GM21447 (cell line): ENCODE measurements at regions not wholly inside any gene's neighbourhood (a gene's known extent, or its start where the extent isn't known, plus 50 kb on each side); places are given as distances from the start of the nearest gene placed in this dataset.

Source experiments
- ATAC-seq: cut with Tn5 transposase; IDR thresholded peaks from one replicate; pipeline ENCODE4 v1.9.1; 2021; ENCODE audit not compliant: unreplicated experiment

GRCh38 chr10:107717046-107717445 is 552.5 kb upstream of the SORCS1 start:
- no peak for ATAC-seq

GRCh38 chr10:107715565-107715964 is 551.1 kb upstream of the SORCS1 start:
- ATAC-seq, result no peak

GRCh38 chr10:107708981-107709380 is 544.5 kb upstream of the SORCS1 start:
- ATAC-seq, result no peak

GRCh38 chr10:107706096-107706725 is 541.7 kb upstream of the SORCS1 start:
- no peak for ATAC-seq

- no peak for ATAC-seq
Measured at GRCh38 chr10:107701943-107702342, 537.4 kb upstream of the SORCS1 start.

GRCh38 chr10:107692072-107692471 is 527.6 kb upstream of the SORCS1 start:
- ATAC-seq, result no peak

- ATAC-seq, result no peak
Measured at GRCh38 chr10:107689323-107689722, 524.8 kb upstream of the SORCS1 start.

- no peak for ATAC-seq
Measured at GRCh38 chr10:107687701-107688100, 523.2 kb upstream of the SORCS1 start.

GRCh38 chr10:107686095-107686494 is 521.6 kb upstream of the SORCS1 start:
- no peak for ATAC-seq

- no peak for ATAC-seq
Measured at GRCh38 chr10:107671960-107672359, 507.5 kb upstream of the SORCS1 start.

GRCh38 chr10:107666214-107666613 is 501.7 kb upstream of the SORCS1 start:
- ATAC-seq, result no peak

- ATAC-seq, result no peak
Measured at GRCh38 chr10:107665459-107665858, 501.0 kb upstream of the SORCS1 start.

- no peak for ATAC-seq
Measured at GRCh38 chr10:107657851-107658250, 493.3 kb upstream of the SORCS1 start.

GRCh38 chr10:107656932-107657331 is 492.4 kb upstream of the SORCS1 start:
- ATAC-seq, result no peak

- peak; percentile 78 for ATAC-seq
Measured at GRCh38 chr10:107653832-107654287, 489.4 kb upstream of the SORCS1 start.

- no peak for ATAC-seq
Measured at GRCh38 chr10:107650939-107651338, 486.4 kb upstream of the SORCS1 start.

GRCh38 chr10:107649249-107649648 is 484.7 kb upstream of the SORCS1 start:
- no peak for ATAC-seq

- no peak for ATAC-seq
Measured at GRCh38 chr10:107647462-107647861, 483.0 kb upstream of the SORCS1 start.

GRCh38 chr10:107631876-107632275 is 467.4 kb upstream of the SORCS1 start:
- no peak for ATAC-seq

- no peak for ATAC-seq
Measured at GRCh38 chr10:107626862-107627261, 462.4 kb upstream of the SORCS1 start.

- no peak for ATAC-seq
Measured at GRCh38 chr10:107623292-107623691, 458.8 kb upstream of the SORCS1 start.

- ATAC-seq, result no peak
Measured at GRCh38 chr10:107619139-107619538, 454.6 kb upstream of the SORCS1 start.

GRCh38 chr10:107618504-107618994 is 454.0 kb upstream of the SORCS1 start:
- ATAC-seq, result no peak
